GM18858 (cell line): ENCODE measurements at regions not wholly inside any gene's neighbourhood (a gene's known extent, or its start where the extent isn't known, plus 50 kb on each side); places are given as distances from the start of the nearest gene placed in this dataset.
"Not testable (repeated sequence)": the region's sequence is repeated elsewhere in the genome, so short reads cannot be mapped to it uniquely, and the experiment has no call there.

Experiments used
- ATAC-seq: cut with Tn5 transposase; IDR thresholded peaks from one replicate; pipeline ENCODE4 v1.9.1; 2021; ENCODE audit not compliant: unreplicated experiment

GRCh38 chr7:113176836-113177235 is 58.5 kb upstream of the SMIM30 start:
- no peak for ATAC-seq

DNA sequence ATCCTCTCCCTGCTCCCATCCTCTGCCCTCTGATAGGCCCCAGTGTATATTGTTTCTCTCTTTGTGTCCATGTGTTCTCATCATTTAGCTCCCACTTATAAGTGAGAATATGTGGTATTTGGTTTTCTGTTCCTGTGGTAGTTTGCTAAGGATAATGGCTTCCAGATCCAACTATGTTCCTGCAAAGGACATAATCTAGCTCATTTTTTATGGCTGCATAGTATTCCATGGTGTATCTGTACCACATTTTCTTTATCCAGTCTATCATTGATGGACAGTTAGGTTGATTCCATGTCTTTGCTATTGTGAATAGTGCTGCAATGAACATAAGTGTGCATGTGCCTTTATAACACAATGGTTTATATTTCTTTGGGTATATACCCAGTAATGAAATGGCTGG is 57.8 kb upstream of the SMIM30 start:
- not testable (repeated sequence) for ATAC-seq

GRCh38 chr7:113175525-113176104 is 57.3 kb upstream of the SMIM30 start:
- ATAC-seq: no peak

DNA sequence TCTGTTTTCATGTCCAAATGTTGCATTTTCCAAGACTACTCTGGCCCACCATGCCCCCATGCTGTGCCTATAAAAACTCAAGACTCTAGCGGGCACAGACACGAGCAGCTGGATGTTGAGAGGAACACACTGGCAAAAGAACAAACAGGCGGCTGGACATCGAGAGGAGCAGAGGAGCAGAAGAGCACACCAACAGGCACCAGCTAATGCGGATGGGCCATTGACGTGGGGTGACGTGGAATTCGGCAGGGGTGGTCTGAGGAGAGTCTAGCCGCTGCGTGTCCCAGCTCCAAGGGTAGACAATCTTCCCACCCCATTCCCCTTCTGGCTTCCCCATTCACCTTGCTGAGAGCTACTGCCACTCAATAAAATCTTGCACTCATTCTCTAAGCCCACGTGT is 54.4 kb upstream of the SMIM30 start:
- ATAC-seq: no peak

GRCh38 chr7:113170591-113170990 is 52.2 kb upstream of the SMIM30 start:
- no peak for ATAC-seq
